DMS 273 treated with DMSO at 0.1 percent for 48 hours (cell line): ENCODE measurements at regions not wholly inside any gene's neighbourhood (a gene's known extent, or its start where the extent isn't known, plus 50 kb on each side); places are given as distances from the start of the nearest gene placed in this dataset.
"Not testable (repeated sequence)": the region's sequence is repeated elsewhere in the genome, so short reads cannot be mapped to it uniquely, and the experiment has no call there.

Experiments used
- DNase-seq: peaks from one replicate; lab custom pipeline; 2025; lab: John Stamatoyannopoulos, UW

GRCh38 chr7:20083781-20084180 lies 133.4 kb downstream of the MACC1 start:
- DNase-seq: no peak

GRCh38 chr7:20079080-20079479 lies 138.1 kb downstream of the MACC1 start:
- no peak for DNase-seq

- DNase-seq: no peak
These were observed 140.3 kb downstream of the MACC1 start for GRCh38 chr7:20076835-20077234.

- no peak for DNase-seq
These were observed 141.0 kb downstream of the MACC1 start for GRCh38 chr7:20075992-20076820.

- no peak for DNase-seq
These were observed 141.7 kb downstream of the MACC1 start for GRCh38 chr7:20075440-20075839.

GRCh38 chr7:20068004-20068403 lies 149.2 kb downstream of the MACC1 start:
- not testable (repeated sequence) for DNase-seq

GRCh38 chr7:20064974-20065862 lies 152.0 kb downstream of the MACC1 start:
- no peak for DNase-seq

- no peak for DNase-seq
These were observed 152.8 kb downstream of the MACC1 start for GRCh38 chr7:20064181-20064970.

- DNase-seq: no peak
These were observed 153.5 kb downstream of the MACC1 start for GRCh38 chr7:20063644-20064043.

- no peak for DNase-seq
These were observed 154.3 kb downstream of the MACC1 start for GRCh38 chr7:20062932-20063331.

- DNase-seq: no peak
These were observed 163.7 kb downstream of the MACC1 start for GRCh38 chr7:20053334-20054104.

- DNase-seq: no peak
These were observed 166.8 kb downstream of the MACC1 start for GRCh38 chr7:20050241-20050966.

GRCh38 chr7:20038676-20039075 lies 178.5 kb downstream of the MACC1 start:
- DNase-seq: no peak

GRCh38 chr7:20035279-20035875 lies 181.8 kb downstream of the MACC1 start:
- no peak for DNase-seq

GRCh38 chr7:20033621-20034400 lies 183.4 kb downstream of the MACC1 start:
- no peak for DNase-seq

- no peak for DNase-seq
These were observed 184.4 kb downstream of the MACC1 start for GRCh38 chr7:20032741-20033140.

GRCh38 chr7:20030915-20031362 lies 186.2 kb downstream of the MACC1 start:
- DNase-seq: no peak

- no peak for DNase-seq
These were observed 186.8 kb downstream of the MACC1 start for GRCh38 chr7:20030417-20030816.

GRCh38 chr7:20026762-20027161 lies 190.4 kb downstream of the MACC1 start:
- no peak for DNase-seq
